ENCODE measurements at regions not wholly inside any gene's neighbourhood (a gene's known extent, or its start where the extent isn't known, plus 50 kb on each side); places are given as distances from the start of the nearest gene placed in this dataset.
"Not testable (repeated sequence)": the region's sequence is repeated elsewhere in the genome, so short reads cannot be mapped to it uniquely, and the experiment has no call there.

GRCh38 chr1:30363031-30363430 is 360.4 kb downstream of the MATN1 start:
- Histone ChIP-seq H3K4me3 (ENCODE audit: low read length) (no peak overlapping the region), H3K27me3 (ENCODE audit: control insufficient read depth, insufficient read depth, low read length) (no peaks in the 10 kb centered on the region), H3K9ac (ENCODE audit: low read length) (no peak overlapping the region), H3K36me3 (ENCODE audit: control insufficient read depth, low read depth, low read length) (no peaks in the 10 kb centered on the region), H3K27ac (ENCODE audit: low read length) (no peak overlapping the region), H3K4me1 (ENCODE audit: control insufficient read depth, low read depth, low read length) (peaks cover 7% of the 10 kb centered on the region), H3K9me3 (ENCODE audit: control insufficient read depth, low read depth, low read length) (no peaks in the 10 kb centered on the region)

GRCh38 chr1:30362603-30362990 is 360.8 kb downstream of the MATN1 start:
- H3K27me3 ChIP-seq (ENCODE audit: control insufficient read depth, insufficient read depth, low read length) = no peaks in the 10 kb centered on the region
- H3K9ac ChIP-seq (ENCODE audit: low read length) = no peak overlapping the region
- no peaks in the 10 kb centered on the region for H3K9me3 ChIP-seq (ENCODE audit: control insufficient read depth, low read depth, low read length)
- no peaks in the 10 kb centered on the region for H3K36me3 ChIP-seq (ENCODE audit: control insufficient read depth, low read depth, low read length)
- no peak overlapping the region for H3K4me3 ChIP-seq (ENCODE audit: low read length)
- no peak overlapping the region for H3K27ac ChIP-seq (ENCODE audit: low read length)
- peaks cover 9% of the 10 kb centered on the region for H3K4me1 ChIP-seq (ENCODE audit: control insufficient read depth, low read depth, low read length)

DNA sequence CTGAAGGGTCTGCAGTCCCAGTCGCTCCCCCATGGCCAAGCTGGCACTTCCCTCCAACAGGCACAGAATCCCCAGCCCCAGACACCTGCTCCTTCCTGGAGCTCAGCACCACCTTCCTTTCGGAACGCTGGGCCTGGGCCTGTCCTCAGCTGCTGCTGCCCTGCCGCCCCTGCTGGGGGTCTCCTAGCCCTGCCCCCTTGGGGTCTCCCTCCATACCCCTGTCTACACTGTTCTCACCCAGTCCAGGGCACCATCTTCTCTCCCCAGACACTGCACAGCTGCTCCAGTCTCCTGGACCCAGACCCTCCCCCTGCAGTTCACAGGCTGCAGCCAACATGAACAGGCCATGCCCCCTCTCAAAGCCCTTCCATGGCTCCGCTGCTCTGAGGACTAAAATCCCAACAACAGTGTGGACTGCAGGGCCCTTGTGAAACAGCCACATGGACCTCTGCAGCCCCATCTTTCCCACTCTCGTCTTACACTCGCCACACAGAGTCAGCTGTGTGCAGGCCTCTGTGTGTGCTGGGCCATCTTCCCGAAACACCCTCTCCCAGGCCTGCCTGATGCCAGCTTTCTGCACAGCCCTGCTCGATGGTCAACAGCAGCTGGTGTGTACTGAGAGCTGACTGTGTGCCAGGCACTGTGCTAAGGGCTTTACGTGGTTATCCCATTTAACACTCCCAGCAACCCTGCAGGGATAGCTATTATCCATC is 361.3 kb downstream of the MATN1 start:
- not testable (repeated sequence) for H3K27ac ChIP-seq (ENCODE audit: low read length); H3K9ac ChIP-seq (ENCODE audit: low read length); H3K36me3 ChIP-seq (ENCODE audit: control insufficient read depth, low read depth, low read length); H3K27me3 ChIP-seq (ENCODE audit: control insufficient read depth, insufficient read depth, low read length); H3K4me1 ChIP-seq (ENCODE audit: control insufficient read depth, low read depth, low read length); H3K4me3 ChIP-seq (ENCODE audit: low read length); H3K9me3 ChIP-seq (ENCODE audit: control insufficient read depth, low read depth, low read length)

- H3K36me3 ChIP-seq (ENCODE audit: control insufficient read depth, low read depth, low read length) = no peaks in the 10 kb centered on the region
- no peak overlapping the region for H3K27ac ChIP-seq (ENCODE audit: low read length)
- H3K27me3 ChIP-seq (ENCODE audit: control insufficient read depth, insufficient read depth, low read length) = no peaks in the 10 kb centered on the region
- H3K4me1 ChIP-seq (ENCODE audit: control insufficient read depth, low read depth, low read length) = peaks cover 9% of the 10 kb centered on the region
- no peak overlapping the region for H3K4me3 ChIP-seq (ENCODE audit: low read length)
- H3K9me3 ChIP-seq (ENCODE audit: control insufficient read depth, low read depth, low read length) = no peaks in the 10 kb centered on the region
- H3K9ac ChIP-seq (ENCODE audit: low read length) = no peak overlapping the region
These were observed 362.6 kb downstream of the MATN1 start for GRCh38 chr1:30360753-30361152.

- Histone ChIP-seq H3K27ac (ENCODE audit: low read length) (no peak overlapping the region), H3K4me1 (ENCODE audit: control insufficient read depth, low read depth, low read length) (peaks cover 9% of the 10 kb centered on the region), H3K9ac (ENCODE audit: low read length) (no peak overlapping the region), H3K9me3 (ENCODE audit: control insufficient read depth, low read depth, low read length) (no peaks in the 10 kb centered on the region), H3K36me3 (ENCODE audit: control insufficient read depth, low read depth, low read length) (no peaks in the 10 kb centered on the region), H3K4me3 (ENCODE audit: low read length) (no peak overlapping the region), H3K27me3 (ENCODE audit: control insufficient read depth, insufficient read depth, low read length) (no peaks in the 10 kb centered on the region)
These were observed 363.1 kb downstream of the MATN1 start for GRCh38 chr1:30360281-30360680.

- Histone ChIP-seq H3K9ac (ENCODE audit: low read length) (no peak overlapping the region), H3K36me3 (ENCODE audit: control insufficient read depth, low read depth, low read length) (no peaks in the 10 kb centered on the region), H3K4me3 (ENCODE audit: low read length) (no peak overlapping the region), H3K9me3 (ENCODE audit: control insufficient read depth, low read depth, low read length) (no peaks in the 10 kb centered on the region), H3K27me3 (ENCODE audit: control insufficient read depth, insufficient read depth, low read length) (no peaks in the 10 kb centered on the region), H3K27ac (ENCODE audit: low read length) (no peak overlapping the region), H3K4me1 (ENCODE audit: control insufficient read depth, low read depth, low read length) (peaks cover 9% of the 10 kb centered on the region)
These were observed 363.7 kb downstream of the MATN1 start for GRCh38 chr1:30359539-30360220.

DNA sequence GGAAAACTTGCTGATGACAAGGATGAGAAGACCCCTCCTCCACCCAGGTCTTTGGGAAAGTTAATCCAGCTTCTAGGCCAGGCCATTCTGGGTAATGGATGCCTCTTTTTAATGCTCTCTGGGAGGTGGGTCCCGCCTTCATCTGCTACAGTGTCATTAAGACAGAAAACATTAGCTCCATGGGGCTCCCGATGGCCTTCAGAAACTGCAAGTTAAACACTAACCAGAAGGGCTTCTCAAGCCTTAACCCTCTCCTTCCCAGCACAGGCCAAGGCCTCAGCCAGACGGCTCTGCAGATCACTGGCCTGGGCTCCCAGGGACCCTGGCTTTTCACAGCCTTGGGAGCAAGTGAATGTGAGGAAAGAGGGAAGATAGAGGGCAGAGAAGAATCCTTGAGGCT is 364.9 kb downstream of the MATN1 start:
- Histone ChIP-seq H3K4me3 (ENCODE audit: low read length) (no peak overlapping the region), H3K9ac (ENCODE audit: low read length) (no peak overlapping the region), H3K27me3 (ENCODE audit: control insufficient read depth, insufficient read depth, low read length) (no peaks in the 10 kb centered on the region), H3K4me1 (ENCODE audit: control insufficient read depth, low read depth, low read length) (peaks cover 9% of the 10 kb centered on the region), H3K9me3 (ENCODE audit: control insufficient read depth, low read depth, low read length) (no peaks in the 10 kb centered on the region), H3K36me3 (ENCODE audit: control insufficient read depth, low read depth, low read length) (no peaks in the 10 kb centered on the region), H3K27ac (ENCODE audit: low read length) (no peak overlapping the region)

DNA sequence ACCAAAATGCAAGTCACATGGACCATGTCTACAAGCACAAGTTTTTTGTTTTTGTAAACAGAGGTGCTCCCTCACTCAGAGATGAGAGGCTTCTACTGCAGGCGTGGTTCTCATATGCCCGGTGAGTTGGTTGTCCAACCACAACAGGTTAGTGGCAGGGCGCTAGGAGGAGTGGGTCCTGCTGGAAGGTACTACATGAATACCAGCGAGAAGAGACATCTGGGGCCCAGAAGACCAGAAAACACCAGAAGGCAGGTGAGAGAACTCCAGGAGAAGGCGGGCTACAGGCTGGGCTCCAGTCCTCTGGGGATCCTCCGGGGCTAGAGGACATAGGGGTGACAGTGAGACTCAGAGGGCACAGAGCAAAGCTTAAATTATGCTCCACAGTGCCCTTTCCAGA is 366.5 kb downstream of the MATN1 start:
- Histone ChIP-seq H3K36me3 (ENCODE audit: control insufficient read depth, low read depth, low read length) (no peaks in the 10 kb centered on the region), H3K4me1 (ENCODE audit: control insufficient read depth, low read depth, low read length) (peaks cover 9% of the 10 kb centered on the region), H3K9ac (ENCODE audit: low read length) (no peak overlapping the region), H3K27ac (ENCODE audit: low read length) (no peak overlapping the region), H3K9me3 (ENCODE audit: control insufficient read depth, low read depth, low read length) (no peaks in the 10 kb centered on the region), H3K4me3 (ENCODE audit: low read length) (no peak overlapping the region), H3K27me3 (ENCODE audit: control insufficient read depth, insufficient read depth, low read length) (no peaks in the 10 kb centered on the region)

GRCh38 chr1:30354410-30354809 is 369.0 kb downstream of the MATN1 start:
- no peaks in the 10 kb centered on the region for H3K27me3 ChIP-seq (ENCODE audit: control insufficient read depth, insufficient read depth, low read length)
- H3K4me1 ChIP-seq (ENCODE audit: control insufficient read depth, low read depth, low read length) = peaks cover 9% of the 10 kb centered on the region
- H3K36me3 ChIP-seq (ENCODE audit: control insufficient read depth, low read depth, low read length) = no peaks in the 10 kb centered on the region
- H3K9ac ChIP-seq (ENCODE audit: low read length) = no peak overlapping the region
- H3K4me3 ChIP-seq (ENCODE audit: low read length) = no peak overlapping the region
- no peak overlapping the region for H3K27ac ChIP-seq (ENCODE audit: low read length)
- H3K9me3 ChIP-seq (ENCODE audit: control insufficient read depth, low read depth, low read length) = no peaks in the 10 kb centered on the region

GRCh38 chr1:30353637-30354036 is 369.7 kb downstream of the MATN1 start:
- Histone ChIP-seq H3K27ac (ENCODE audit: low read length) (no peak overlapping the region), H3K4me3 (ENCODE audit: low read length) (no peak overlapping the region), H3K9ac (ENCODE audit: low read length) (no peak overlapping the region), H3K4me1 (ENCODE audit: control insufficient read depth, low read depth, low read length) (peaks cover 8% of the 10 kb centered on the region), H3K27me3 (ENCODE audit: control insufficient read depth, insufficient read depth, low read length) (no peaks in the 10 kb centered on the region), H3K36me3 (ENCODE audit: control insufficient read depth, low read depth, low read length) (no peaks in the 10 kb centered on the region), H3K9me3 (ENCODE audit: control insufficient read depth, low read depth, low read length) (peaks cover 1% of the 10 kb centered on the region)

GRCh38 chr1:30348147-30348546 is 375.2 kb downstream of the MATN1 start:
- H3K36me3 ChIP-seq (ENCODE audit: control insufficient read depth, low read depth, low read length) = no peaks in the 10 kb centered on the region
- no peak overlapping the region for H3K27ac ChIP-seq (ENCODE audit: low read length)
- peaks cover 3% of the 10 kb centered on the region for H3K9me3 ChIP-seq (ENCODE audit: control insufficient read depth, low read depth, low read length)
- no peak overlapping the region for H3K9ac ChIP-seq (ENCODE audit: low read length)
- H3K27me3 ChIP-seq (ENCODE audit: control insufficient read depth, insufficient read depth, low read length) = no peaks in the 10 kb centered on the region
- H3K4me3 ChIP-seq (ENCODE audit: low read length) = no peak overlapping the region
- H3K4me1 ChIP-seq (ENCODE audit: control insufficient read depth, low read depth, low read length) = no peaks in the 10 kb centered on the region

DNA sequence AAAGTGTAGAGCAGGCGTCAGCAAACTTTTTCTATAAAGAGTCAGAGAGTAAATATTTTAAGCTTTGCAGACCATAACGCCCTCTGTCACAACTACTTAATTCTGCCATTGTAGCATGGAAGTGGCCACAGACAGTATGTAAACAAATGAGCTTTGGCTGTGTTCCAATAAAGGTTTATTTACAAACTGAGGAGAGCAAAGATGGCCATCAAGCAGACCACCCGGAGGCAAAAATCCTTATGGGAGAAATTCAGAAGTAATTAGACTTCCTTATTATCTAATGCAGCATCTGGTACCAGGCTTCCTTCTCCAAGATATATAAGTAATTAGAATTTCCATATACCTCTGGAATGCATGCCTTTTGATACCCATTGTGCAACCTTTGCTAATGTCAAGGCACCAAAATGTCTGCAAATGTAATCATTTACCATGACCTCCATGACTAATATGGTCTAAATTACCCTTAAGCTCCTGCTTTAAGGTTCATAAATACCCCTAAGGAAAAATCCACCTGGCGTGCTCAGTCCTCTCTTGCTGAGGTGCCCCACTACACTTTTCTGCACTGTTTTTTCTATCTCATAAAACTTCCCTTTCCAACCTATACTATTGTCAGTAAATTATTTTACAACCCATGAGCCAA is 377.8 kb downstream of the MATN1 start:
- Histone ChIP-seq H3K27ac (ENCODE audit: low read length) (no peak overlapping the region), H3K4me1 (ENCODE audit: control insufficient read depth, low read depth, low read length) (no peaks in the 10 kb centered on the region), H3K9ac (ENCODE audit: low read length) (no peak overlapping the region), H3K4me3 (ENCODE audit: low read length) (no peak overlapping the region), H3K36me3 (ENCODE audit: control insufficient read depth, low read depth, low read length) (no peaks in the 10 kb centered on the region), H3K9me3 (ENCODE audit: control insufficient read depth, low read depth, low read length) (peaks cover 3% of the 10 kb centered on the region), H3K27me3 (ENCODE audit: control insufficient read depth, insufficient read depth, low read length) (no peaks in the 10 kb centered on the region)

Data from iPS-18a (cell line).